ENCODE measurements at regions not wholly inside any gene's neighbourhood (a gene's known extent, or its start where the extent isn't known, plus 50 kb on each side); places are given as distances from the start of the nearest gene placed in this dataset.
A peak's percentile ranks its signal among the peaks of the same experiment; 100 is the strongest.

DNA sequence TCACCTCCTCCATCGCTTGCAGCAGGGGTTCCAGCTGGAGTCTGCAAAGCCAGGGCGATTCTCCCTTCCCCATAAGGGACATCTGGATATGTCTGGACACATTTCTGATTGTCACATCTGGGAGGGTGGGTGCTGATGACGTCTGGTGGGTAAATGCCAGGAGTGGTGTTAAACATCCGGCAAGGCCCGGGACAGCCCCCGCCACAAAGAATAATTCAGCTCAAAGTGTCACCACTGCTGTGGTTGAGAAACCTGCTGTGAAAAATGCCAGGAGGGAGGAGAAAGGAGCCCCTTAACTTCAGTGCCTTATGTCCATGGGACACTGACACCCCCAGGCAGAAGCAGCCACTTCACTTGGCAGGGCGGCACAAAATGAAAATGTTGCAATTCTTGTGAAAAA lies 179.4 kb upstream of the SDK2 start:
- peaks cover 37% of the 10 kb centered on the region for H3K4me1 Mint-ChIP-seq (ENCODE audit: low read depth)
- no peaks in the 10 kb centered on the region for H3K36me3 Mint-ChIP-seq (ENCODE audit: insufficient read depth in 2 of 2)
- no peak overlapping the region for H3K4me3 Mint-ChIP-seq
- ATAC-seq (replicated peaks in 1 of 2) (peak in 1 of 2 donors; percentile 31), DNase-seq (no peak)
- H3K27ac Mint-ChIP-seq = no peak overlapping the region
- H3K9me3 Mint-ChIP-seq = no peaks in the 10 kb centered on the region
- no peaks in the 10 kb centered on the region for H3K27me3 Mint-ChIP-seq (ENCODE audit: low read depth)

DNA sequence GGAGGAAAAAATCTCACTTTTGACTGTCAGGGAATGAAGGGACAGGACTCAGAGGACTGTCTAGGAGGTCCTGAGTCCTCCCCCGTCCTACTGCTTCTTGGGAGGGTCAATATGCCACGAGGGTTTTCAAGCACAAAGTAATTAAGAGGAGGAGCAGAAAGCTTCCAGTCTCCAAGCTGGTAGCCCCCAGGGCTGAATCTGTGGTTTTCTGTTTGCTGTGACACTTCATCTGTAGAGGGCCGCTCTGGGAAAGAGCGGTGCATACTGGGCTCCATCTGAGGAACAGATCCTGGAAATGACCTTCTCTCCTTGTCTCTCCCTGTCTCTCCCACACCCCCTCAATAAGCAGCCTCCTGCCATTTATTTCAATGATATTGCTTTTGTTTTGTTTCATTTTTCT lies 180.1 kb upstream of the SDK2 start:
- no peak for ATAC-seq (replicated peaks in 1 of 2)
- Mint-ChIP-seq H3K4me1 (ENCODE audit: low read depth) (peaks cover 44% of the 10 kb centered on the region), H3K27me3 (ENCODE audit: low read depth) (no peaks in the 10 kb centered on the region), H3K4me3 (no peak overlapping the region), H3K27ac (no peak overlapping the region), H3K9me3 (no peaks in the 10 kb centered on the region), H3K36me3 (ENCODE audit: insufficient read depth in 2 of 2) (no peaks in the 10 kb centered on the region)
- no peak for DNase-seq

DNA sequence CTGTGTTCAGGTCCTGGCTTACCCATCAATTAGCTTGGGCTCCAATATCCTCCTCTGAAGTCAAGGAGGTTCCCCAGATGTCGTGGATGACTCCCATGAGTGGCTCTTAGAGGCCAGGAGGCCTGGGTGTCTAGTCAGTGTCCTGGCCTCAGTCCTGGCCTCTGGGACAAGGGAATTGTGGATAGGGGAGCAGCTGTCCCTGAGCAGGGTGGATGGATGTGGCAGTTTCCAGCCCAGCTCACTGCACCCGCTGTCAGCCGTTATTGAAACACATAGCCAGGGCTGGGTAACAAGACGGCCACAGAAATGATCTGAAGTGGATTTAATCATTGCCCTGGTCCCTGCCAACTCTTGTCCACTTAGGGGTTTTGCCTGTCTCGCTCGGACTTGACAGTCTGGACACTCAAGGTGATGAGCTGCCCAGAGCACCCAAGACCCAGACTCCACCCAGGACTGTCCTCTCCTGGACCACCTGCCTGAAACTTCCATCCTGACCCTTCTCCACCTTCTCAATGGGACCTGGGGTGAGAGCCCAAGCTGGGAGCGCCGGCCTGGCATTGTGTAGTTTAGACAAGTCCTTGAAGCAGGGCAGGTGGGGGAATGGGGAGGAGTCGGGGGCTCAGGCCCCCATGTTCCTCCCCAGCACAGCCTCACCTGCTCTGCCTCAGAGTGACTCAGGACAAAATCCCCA lies 182.1 kb upstream of the SDK2 start:
- H3K27ac Mint-ChIP-seq = no peak overlapping the region

DNA sequence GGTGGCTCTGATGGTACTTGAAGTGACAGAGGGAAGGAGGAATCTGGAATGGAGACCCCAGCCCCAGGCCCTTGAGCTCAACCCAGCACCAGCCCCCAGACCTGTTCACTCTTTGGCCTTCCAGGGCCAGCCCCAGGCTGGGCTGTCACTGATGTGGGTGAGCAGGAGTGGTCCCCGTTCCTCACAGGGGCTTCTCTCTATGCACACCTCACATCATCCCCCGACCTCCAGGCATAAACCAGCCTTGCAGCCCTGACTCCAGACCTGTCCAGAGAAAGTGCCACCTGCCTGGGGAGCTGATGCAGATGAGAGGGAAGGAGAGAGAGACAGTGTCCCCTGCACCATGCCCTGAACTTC lies 182.6 kb upstream of the SDK2 start:
- Mint-ChIP-seq H3K4me3 (no peak overlapping the region), H3K4me1 (ENCODE audit: low read depth) (peaks cover 57% of the 10 kb centered on the region), H3K36me3 (ENCODE audit: insufficient read depth in 2 of 2) (no peaks in the 10 kb centered on the region), H3K27me3 (ENCODE audit: low read depth) (no peaks in the 10 kb centered on the region), H3K27ac (no peak overlapping the region), H3K9me3 (no peaks in the 10 kb centered on the region)
- DNase-seq (no peak), ATAC-seq (replicated peaks in 1 of 2) (no peak)

More for the DNA sequence above, 182.1 kb upstream of the SDK2 start:
- H3K4me3 Mint-ChIP-seq = no peak overlapping the region
- no peaks in the 10 kb centered on the region for H3K27me3 Mint-ChIP-seq (ENCODE audit: low read depth)
- no peaks in the 10 kb centered on the region for H3K36me3 Mint-ChIP-seq (ENCODE audit: insufficient read depth in 2 of 2)
- H3K9me3 Mint-ChIP-seq = no peaks in the 10 kb centered on the region
- DNase-seq = no peak
- no peak for ATAC-seq (replicated peaks in 1 of 2)
- H3K4me1 Mint-ChIP-seq (ENCODE audit: low read depth) = peaks cover 57% of the 10 kb centered on the region

DNA sequence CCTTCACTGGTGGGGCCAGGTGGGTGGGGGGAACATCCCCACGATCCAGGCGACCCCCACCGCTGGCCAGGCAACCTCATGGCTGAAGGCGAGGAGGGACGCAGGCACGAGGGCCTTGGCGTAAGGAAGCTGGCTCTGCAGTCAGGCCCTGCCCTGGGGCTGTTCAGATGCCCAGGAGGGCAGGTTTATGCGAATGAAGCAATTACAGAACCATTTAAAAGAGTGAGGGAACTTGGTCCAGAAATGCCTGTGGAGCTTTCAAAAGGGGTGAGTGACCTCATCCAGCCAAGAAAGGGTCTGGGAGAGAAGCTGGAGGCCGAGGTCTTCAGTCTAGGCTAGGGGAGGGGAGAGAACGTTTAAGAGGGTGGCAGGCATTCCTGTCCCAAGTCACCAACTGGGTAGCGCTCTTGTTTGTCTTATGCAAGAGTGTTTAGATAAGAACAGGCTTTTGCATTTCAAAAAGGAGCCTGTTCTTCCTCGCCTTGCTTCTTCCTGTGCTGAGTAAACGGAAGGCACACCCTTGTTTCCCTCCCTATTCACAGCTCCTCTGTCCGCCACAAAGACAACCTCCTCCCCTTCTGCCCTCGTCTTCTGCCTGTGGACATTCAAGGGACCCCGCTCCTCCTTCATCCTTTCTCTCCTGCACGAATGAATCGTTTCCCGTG lies 183.5 kb upstream of the SDK2 start:
- no peak for ATAC-seq (replicated peaks in 1 of 2)
- Mint-ChIP-seq H3K27ac (peak overlapping the region; percentile 19), H3K4me3 (peak overlapping the region; percentile 8 to 47), H3K9me3 (no peaks in the 10 kb centered on the region), H3K4me1 (ENCODE audit: low read depth) (peaks cover 48% of the 10 kb centered on the region), H3K27me3 (ENCODE audit: low read depth) (no peaks in the 10 kb centered on the region), H3K36me3 (ENCODE audit: insufficient read depth in 2 of 2) (no peaks in the 10 kb centered on the region)
- DNase-seq = no peak

DNA sequence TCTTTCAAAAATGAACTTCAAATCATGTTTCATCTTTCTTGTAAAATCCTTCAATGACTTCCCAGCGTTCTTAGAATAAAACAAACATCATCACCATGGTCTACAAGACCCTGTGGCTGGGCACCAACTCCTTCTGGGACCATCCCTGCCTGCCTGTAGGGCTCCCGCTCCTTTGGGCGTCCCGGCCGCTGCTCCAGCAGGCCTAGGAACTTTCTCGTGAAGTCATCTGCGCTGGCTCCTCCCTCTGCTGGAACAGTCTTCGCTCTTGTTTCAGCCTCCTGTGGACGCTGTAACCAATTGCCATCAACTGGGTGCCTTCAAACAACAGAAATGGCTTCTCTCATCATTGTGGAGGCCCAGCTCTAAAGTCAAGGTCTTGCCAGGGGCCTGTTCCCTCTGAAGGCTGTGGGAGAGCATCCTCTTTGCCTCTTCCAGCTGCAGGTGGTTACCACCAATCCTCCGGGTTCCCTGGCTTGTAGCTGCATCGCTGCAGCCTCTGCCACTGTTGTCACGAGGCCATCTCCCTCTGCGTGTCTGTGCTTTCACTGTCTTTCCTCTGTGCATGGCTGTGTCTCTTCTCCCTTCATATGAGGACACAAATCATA lies 185.5 kb upstream of the SDK2 start:
- peaks cover 44% of the 10 kb centered on the region for H3K4me1 Mint-ChIP-seq (ENCODE audit: low read depth)

DNA sequence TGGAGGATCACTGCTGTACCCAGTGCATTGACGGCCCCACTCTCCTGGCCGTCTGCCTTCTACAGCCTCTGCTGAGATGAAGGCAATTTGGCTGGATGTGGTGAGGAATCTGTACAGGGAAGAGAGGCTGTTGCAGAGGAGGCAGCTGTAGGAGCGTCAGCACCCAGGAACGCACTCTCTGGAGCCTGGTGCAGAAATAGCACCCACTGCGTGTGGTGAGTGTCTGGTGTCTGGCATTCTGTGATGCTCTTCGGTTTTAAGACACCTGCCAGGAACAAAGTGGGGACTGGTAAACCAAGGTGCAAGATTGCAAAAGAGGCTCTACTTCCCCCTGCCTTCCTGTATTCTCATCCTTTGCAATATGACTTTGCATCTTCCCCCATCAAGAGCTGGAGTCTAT lies 187.5 kb upstream of the SDK2 start:
- Mint-ChIP-seq H3K27ac (no peak overlapping the region), H3K27me3 (ENCODE audit: low read depth) (no peaks in the 10 kb centered on the region), H3K4me1 (ENCODE audit: low read depth) (peaks cover 57% of the 10 kb centered on the region), H3K4me3 (no peak overlapping the region), H3K36me3 (ENCODE audit: insufficient read depth in 2 of 2) (peaks cover under 1 to 4% of the 10 kb centered on the region in 2 donors), H3K9me3 (peaks cover 3% of the 10 kb centered on the region in 2 donors)
- no peak for DNase-seq
- ATAC-seq (replicated peaks in 1 of 2) = no peak

More for the DNA sequence above, 185.5 kb upstream of the SDK2 start:
- ATAC-seq (replicated peaks in 1 of 2) (no peak), DNase-seq (no peak)
- Mint-ChIP-seq H3K4me3 (no peak overlapping the region), H3K27ac (no peak overlapping the region), H3K9me3 (no peaks in the 10 kb centered on the region), H3K27me3 (ENCODE audit: low read depth) (no peaks in the 10 kb centered on the region), H3K36me3 (ENCODE audit: insufficient read depth in 2 of 2) (no peaks in the 10 kb centered on the region)

DNA sequence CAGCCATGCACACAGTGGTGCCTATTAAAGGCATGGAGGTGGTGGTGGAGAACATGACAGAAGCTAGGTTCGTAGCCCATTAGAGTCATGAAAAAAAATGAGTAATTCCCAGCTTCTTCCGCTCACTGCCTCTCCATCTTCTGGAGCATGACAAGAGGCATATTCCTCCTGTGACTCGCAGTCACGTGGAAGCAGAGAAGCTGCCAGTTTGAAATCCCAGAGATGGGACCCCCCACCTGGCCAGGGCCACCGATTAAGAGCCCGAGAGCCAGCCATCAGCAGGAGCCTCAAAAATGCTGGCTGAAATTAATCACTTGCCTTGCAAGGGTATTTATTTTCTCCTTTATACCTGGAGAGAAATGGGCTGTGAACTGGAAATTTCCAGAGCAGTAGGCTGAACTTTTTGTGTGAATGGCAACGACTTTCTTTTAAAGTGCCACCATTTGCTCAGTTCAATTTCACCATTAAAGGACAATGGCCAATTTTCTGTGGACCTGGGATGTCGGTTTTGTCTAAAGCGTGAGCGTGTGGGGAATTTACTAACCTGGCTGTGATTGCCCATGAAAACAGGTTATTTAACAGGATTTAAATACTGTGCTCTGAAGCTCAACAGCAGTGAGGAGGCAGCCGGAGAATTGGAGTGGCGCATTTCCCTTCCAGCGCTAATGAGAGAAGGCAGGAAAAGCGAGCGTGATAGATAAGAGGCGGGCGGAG lies 189.7 kb upstream of the SDK2 start:
- H3K4me3 Mint-ChIP-seq = no peak overlapping the region
- no peak overlapping the region for H3K27ac Mint-ChIP-seq
- H3K36me3 Mint-ChIP-seq (ENCODE audit: insufficient read depth in 2 of 2) = peaks cover 3 to 9% of the 10 kb centered on the region in 2 donors
- peaks cover 4 to 5% of the 10 kb centered on the region in 2 donors for H3K9me3 Mint-ChIP-seq
- ATAC-seq (replicated peaks in 1 of 2) (no peak), DNase-seq (no peak)
- H3K4me1 Mint-ChIP-seq (ENCODE audit: low read depth) = peaks cover 37% of the 10 kb centered on the region
- no peaks in the 10 kb centered on the region for H3K27me3 Mint-ChIP-seq (ENCODE audit: low read depth)

DNA sequence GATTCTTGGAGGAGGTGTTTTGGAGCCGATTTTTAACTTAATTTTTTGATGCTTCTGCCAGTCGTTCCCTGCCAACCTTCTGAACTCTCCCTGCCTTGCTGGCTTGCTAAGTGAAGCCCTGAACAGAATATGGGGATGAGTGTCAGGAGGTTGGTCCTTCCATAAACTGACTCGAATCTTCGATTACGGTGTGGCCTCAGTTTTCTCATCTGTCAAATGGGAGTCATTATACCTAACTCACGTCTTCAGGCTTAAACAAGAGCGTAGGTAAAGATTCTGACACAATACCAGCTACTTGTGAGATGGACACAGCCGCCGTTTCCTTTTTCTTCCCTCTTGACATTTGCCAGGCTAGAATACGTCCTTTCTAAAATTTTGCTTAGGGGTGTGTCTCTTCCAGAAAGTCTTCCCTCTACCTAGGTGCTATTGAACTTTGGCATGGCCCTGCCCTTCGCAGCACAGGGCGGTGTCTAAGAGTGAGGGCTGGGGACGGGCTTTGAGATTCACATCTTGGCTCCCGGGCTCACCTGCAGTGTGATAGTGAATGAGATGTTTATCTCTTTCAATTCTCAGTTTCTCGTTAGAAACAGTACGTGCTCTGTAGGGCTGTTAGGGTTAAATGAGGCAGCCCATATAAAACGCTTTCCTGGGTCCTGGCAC lies 190.6 kb upstream of the SDK2 start:
- peak in 1 of 2 donors; percentile 15 for ATAC-seq (replicated peaks in 1 of 2)
- peaks cover 4 to 5% of the 10 kb centered on the region in 2 donors for H3K9me3 Mint-ChIP-seq
- H3K27me3 Mint-ChIP-seq (ENCODE audit: low read depth) = no peaks in the 10 kb centered on the region
- no peak overlapping the region for H3K4me3 Mint-ChIP-seq
- peaks cover 3 to 9% of the 10 kb centered on the region in 2 donors for H3K36me3 Mint-ChIP-seq (ENCODE audit: insufficient read depth in 2 of 2)
- peaks cover 30% of the 10 kb centered on the region for H3K4me1 Mint-ChIP-seq (ENCODE audit: low read depth)
- no peak for DNase-seq
- H3K27ac Mint-ChIP-seq = no peak overlapping the region

DNA sequence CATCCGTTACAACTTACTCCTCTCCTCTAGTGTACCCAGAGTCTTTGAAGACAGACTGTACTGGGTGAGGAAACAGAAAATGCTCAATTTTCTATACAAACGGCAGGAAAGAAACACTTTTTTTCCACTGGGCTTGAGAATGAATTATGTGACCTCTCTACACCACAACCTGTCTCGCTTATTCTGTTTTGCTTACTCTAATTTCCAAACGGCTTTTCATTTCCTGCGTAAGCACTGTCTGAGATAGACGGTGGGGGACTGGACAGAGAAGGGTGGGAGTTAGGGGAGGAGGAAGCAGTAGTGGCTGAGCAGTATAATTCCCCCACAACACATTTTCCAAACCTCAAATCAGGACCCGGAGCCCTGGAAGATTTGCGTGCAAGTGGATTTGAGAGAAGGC lies 191.4 kb upstream of the SDK2 start:
- Mint-ChIP-seq H3K4me3 (peak overlapping the region; percentile 22 to 56), H3K36me3 (ENCODE audit: insufficient read depth in 2 of 2) (peaks cover 3 to 9% of the 10 kb centered on the region in 2 donors), H3K27me3 (ENCODE audit: low read depth) (no peaks in the 10 kb centered on the region), H3K9me3 (peaks cover 4 to 5% of the 10 kb centered on the region in 2 donors), H3K4me1 (ENCODE audit: low read depth) (peaks cover 22% of the 10 kb centered on the region), H3K27ac (no peak overlapping the region)
- ATAC-seq (replicated peaks in 1 of 2) (no peak), DNase-seq (no peak)

DNA sequence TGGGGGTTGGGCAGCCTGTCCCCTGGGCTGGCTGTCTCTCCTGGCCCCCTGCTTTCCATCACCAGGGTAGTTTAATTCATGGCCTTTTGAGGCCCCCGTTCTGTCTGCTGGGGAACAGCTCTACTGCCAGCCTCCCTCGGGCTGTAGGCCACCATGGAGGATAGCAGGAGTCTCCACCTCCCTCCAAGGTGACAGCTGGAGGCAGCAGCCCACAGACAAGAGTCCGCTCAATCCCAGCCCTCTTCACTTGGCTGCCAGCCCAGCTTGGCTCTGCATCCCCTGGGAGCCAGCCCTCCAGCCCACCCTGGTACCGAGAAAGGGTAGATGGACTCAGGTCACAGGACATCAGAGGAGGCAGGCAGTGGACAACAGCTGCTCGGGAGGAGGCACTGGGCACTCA lies 194.6 kb upstream of the SDK2 start:
- no peaks in the 10 kb centered on the region for H3K27me3 Mint-ChIP-seq (ENCODE audit: low read depth)
- H3K4me1 Mint-ChIP-seq (ENCODE audit: low read depth) = peaks cover 19% of the 10 kb centered on the region
- no peak for ATAC-seq (replicated peaks in 1 of 2)
- peaks cover 3 to 9% of the 10 kb centered on the region in 2 donors for H3K36me3 Mint-ChIP-seq (ENCODE audit: insufficient read depth in 2 of 2)
- H3K9me3 Mint-ChIP-seq = peaks cover 4 to 5% of the 10 kb centered on the region in 2 donors
- no peak overlapping the region for H3K27ac Mint-ChIP-seq
- DNase-seq = no peak
- no peak overlapping the region for H3K4me3 Mint-ChIP-seq

DNA sequence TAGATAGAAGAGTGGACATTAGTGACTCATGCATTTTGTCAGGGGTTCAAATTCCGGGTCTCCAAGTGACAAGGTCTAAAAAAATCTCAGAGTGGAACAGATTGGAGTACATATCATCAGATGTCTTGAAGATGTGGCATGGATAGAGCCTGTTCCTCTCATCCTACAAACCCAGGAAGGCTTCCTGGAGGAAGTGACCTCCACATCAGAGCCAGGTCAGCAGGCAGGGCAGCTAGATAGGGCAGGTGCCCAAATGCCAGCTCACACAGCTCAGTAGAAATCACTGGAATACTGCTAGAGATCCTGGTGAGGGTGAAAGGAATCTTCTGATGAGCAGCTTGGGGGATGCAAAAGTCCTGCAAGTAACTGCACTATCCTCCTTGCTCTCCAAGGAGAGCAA lies 196.6 kb upstream of the SDK2 start:
- Mint-ChIP-seq H3K27ac (no peak overlapping the region), H3K9me3 (peaks cover 4 to 5% of the 10 kb centered on the region in 2 donors), H3K4me3 (no peak overlapping the region), H3K27me3 (ENCODE audit: low read depth) (no peaks in the 10 kb centered on the region), H3K36me3 (ENCODE audit: insufficient read depth in 2 of 2) (peaks cover 3 to 9% of the 10 kb centered on the region in 2 donors), H3K4me1 (ENCODE audit: low read depth) (peaks cover 8% of the 10 kb centered on the region)
- DNase-seq (no peak), ATAC-seq (replicated peaks in 1 of 2) (no peak)

Data from activated T-cell treated with anti-CD3 and anti-CD28 coated beads, Interleukin-2, amount 50 U/mL, for 72 hours (primary cell).